GM18951 (cell line): ENCODE measurements at regions not wholly inside any gene's neighbourhood (a gene's known extent, or its start where the extent isn't known, plus 50 kb on each side); places are given as distances from the start of the nearest gene placed in this dataset.

ENCODE experiments used
- POLR2A ChIP-seq: IDR thresholded peaks from 4 replicates; pipeline ENCODE4 v1.6.1; 2011; ENCODE audit warnings: mild to moderate bottlenecking; ENCODE audit not compliant: insufficient read length, insufficient read depth; ENCODE audit errors: extremely low read depth
- in situ Hi-C: fragments of 300-500 bp; cut with MboI; formaldehyde crosslinking; loops from one replicate; pipeline ENCODE4 v1.12.0; 2022; ENCODE audit warnings: low sequenced_read_pairs, mixed read lengths, inconsistent platforms; ENCODE audit not compliant: unreplicated experiment

DNA sequence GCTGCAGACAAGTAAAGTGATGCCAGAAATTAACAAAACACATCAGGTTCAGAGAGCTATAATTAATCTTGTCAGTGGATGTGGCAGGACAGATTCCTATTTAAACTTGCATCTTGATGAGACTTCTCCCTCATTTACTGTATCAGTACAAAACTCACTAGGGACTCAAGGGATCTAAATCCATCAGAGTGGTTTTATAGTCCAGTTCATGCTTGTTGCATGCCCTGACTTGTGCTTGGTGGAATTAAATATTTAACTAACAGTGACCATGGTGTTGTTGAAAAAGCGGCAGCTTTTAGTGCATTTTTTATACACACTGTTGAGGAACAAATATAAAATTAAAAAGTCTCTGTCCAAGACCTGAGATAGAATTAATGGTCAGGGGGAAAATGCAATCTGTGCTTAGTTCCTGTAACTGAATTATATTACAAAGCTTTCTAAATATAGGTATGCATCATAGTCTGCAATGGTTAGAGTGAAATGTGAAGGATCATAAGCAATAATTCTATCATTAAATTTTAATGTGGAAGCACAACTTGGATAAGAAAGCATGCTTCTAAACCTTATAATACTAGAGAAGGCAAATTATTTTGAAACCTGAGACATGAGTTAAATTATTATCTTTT lies 1475.5 kb upstream of the TENM4 start:
- in situ Hi-C loops: no loop called here
- TF ChIP-seq POLR2A: no peak

DNA sequence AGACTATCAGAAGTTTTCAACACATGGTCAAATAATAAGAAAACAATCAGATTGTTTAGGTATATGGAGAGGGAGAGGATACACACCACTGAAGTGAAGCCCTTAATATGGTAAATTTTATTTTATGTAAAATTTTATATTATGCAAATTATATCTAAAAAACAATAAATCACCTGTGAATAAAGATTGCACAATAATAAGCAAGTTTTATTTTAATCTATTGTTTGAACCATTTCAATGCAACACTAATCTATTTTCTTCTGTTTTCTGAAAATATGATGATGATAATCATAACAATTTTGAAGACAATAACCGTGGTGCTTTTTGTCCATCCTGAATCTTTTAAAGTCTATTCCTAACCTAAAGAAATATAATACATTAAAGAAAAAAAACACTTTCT lies 1473.5 kb upstream of the TENM4 start:
- in situ Hi-C loops: no loop called here

DNA sequence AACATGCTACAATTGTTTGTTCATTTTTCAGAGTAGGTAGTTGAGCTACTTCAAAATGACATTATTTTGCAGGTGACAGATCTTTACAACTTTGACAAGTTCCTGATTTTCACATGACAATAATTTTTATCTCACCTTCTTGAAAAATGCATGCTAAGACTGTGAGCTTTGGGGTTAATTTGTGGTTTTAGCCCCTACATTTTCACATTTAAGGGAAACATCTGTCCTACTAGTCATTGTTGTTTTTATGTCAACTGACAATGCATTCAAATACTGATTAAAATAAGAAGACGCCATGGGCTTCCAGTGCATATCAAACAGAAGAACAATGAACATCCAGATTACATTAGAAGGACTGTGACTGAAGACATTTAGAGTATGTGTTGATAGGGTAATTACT lies 1470.8 kb upstream of the TENM4 start:
- TF ChIP-seq POLR2A: no peak
- in situ Hi-C loops: no loop called here

More for the DNA sequence above, 1473.5 kb upstream of the TENM4 start:
- TF ChIP-seq POLR2A: no peak

DNA sequence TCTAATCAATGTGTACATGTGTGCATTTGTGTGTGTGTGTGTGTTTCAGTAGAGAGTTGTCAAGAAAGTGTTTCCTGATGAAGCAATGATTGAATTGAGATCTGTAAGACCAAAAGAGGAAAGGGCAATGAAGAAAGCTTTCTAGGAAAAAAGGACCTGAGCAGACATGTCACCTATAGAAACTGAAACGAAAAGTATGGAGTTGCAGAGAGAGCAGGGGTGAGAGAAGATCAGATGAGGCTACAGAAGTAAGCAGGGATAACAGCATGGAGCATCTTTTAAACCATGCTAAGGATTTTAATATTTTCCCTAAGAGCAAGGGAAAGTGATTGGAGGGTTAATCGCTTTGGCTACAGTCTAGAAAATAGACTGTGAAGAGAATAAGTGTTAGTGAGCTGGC lies 1459.4 kb upstream of the TENM4 start:
- TF ChIP-seq POLR2A: no peak
- in situ Hi-C loops: no loop called here

DNA sequence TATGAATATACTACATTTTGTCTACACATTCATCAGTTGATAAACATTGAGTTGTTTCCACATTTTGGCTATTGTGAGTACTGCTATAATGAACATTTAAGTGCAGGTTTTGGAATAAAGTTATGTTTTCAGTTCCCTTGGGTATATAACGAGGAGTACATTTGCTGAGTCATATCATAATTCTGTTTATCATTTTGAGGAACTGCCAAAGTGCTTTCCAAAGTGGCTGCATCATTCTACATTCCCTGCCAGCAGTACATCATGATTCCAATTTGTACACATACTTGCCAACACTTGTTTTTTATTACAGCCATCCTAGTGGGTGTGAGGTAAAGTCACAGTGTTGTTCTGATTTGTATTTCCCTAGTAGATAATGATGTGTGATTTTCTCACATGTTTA lies 1458.6 kb upstream of the TENM4 start:
- TF ChIP-seq POLR2A: no peak
- in situ Hi-C loops: no loop called here

DNA sequence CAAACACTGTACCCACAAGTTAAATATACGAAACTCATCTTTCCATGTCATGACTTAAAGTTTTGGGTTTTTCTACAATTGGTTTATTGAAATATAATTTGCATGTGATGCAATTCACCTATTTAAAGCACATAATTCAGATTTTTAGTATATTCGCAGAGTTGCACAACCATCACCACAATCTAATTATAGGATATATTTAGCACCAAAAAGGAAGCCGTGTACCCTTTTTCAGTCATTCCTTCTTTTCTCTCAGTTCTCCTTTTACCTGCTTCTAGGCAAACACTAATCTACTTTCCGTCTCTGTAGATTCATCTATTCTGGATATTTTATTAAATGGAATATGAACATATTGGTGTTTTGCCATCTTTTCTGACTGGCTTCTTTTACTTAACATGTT lies 1458.1 kb upstream of the TENM4 start:
- in situ Hi-C loops: no loop called here

DNA sequence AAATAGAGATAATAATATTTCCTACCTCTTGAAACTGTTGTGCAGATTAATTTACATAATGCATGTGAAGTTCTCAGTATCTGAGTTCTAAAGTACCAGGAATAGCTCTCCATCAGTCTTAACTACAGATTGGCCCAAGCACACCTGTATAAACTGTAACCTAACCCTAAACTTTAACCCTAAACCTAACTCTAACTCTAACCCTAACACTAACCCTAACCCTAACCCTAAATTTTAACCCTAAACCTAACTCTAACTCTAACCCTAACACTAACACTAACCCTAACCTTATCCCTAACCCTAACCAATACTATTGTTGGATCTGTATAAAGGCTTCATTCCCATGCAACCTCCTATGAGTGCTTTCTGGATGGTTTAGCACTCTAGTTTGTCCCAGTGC lies 1445.9 kb upstream of the TENM4 start:
- in situ Hi-C loops: no loop called here

More for the DNA sequence above, 1458.1 kb upstream of the TENM4 start:
- TF ChIP-seq POLR2A: no peak

DNA sequence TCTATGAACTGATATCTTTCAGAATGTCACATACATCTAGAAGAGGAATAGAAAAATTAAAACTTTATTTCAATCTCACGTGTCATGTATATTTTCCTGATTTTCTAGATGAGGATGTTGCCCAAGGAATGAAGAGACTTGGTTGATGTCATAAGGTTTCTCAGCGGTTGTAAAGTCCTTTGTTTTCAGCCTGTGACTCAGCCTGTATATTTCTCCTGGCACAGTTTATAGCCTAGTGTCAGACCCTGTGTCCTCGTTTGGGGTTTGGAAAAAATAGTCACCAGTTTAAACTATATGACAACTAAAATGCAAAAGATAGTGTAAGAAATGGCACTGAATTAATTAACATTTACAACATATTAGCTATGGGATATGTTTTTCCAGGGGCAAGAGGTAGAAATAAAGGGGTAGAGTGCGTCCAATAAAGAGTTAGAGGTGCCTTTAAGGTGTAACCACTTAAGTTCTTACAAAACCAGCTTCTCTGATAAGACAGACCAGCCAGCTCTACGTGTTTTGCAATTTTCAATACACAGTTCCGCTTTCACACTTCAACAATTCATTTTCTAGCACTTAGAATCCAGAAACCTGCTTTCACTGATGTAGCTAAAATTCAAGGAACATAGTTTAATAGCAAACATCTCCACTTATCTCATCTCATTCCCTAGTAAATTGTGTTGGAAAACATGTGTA lies 1432.6 kb upstream of the TENM4 start:
- in situ Hi-C loops: no loop called here
- TF ChIP-seq POLR2A: no peak

More for the DNA sequence above, 1445.9 kb upstream of the TENM4 start:
- no peak for TF ChIP-seq POLR2A

DNA sequence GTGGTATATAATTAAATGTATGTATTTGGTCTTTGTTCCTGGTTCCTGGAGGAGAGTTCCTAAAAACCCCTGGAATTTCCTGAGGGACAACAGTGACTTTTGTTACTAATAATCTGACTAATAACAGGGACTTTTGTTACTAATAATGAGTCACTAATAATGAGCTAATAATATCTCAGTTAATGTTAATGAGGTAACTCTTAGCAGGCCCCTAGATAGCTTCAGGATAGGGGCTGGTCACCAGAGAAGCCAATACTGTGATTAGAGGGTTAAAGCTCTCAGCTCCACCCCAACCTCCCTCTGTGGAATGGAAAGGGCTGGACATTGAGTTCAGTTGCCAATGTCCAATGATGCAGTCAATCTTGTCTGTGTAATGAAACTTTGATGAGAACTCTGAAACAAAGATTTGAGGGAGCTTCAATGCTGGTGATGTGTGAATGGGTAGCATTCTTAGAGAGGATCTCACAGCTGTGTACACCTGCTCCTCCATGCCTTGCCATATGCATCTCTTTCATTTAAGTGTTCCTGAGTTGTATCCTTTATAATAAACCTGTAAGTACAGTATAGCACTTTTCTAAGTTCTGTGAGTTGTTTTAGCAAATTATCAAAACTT lies 1431.4 kb upstream of the TENM4 start:
- in situ Hi-C loops: no loop called here
- no peak for TF ChIP-seq POLR2A

DNA sequence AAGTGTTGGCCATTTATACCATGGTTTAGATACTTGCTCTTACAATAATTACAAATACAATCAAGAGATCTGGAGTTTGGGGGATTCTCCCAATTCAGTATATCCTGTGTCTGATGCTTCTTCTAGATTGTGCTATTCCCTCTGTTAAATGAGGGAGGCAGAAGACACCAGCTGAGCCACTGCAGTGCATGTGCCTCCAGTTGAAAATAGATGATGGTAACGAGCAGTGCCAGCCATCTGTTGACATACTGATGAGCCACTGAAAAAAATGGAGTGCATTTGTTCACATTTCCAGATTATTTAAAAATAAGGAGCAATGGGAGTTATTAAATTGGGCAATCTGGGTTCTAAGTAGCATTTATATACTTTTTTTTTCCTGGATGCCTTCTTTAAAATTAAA lies 1428.0 kb upstream of the TENM4 start:
- in situ Hi-C loops: no loop called here
- no peak for TF ChIP-seq POLR2A

DNA sequence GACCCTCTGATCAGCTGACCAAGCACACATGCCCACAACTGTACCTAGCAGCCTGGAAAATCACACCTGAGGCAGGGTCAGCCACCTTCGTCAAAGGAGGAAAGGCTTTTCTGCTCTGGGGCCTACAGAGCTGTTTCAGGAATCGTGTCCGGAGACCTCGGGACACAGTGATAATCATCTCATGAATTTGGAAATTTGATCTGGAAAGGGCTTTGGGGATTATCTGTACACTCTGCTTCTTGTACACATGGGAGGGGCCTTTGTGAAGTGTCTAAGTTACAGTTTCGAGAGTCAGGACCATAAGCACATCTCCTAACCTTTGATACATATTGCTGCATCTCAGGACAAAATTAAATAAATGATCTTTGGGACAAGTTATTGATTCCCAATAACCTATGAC lies 1421.2 kb upstream of the TENM4 start:
- in situ Hi-C loops: no loop called here
- no peak for TF ChIP-seq POLR2A

DNA sequence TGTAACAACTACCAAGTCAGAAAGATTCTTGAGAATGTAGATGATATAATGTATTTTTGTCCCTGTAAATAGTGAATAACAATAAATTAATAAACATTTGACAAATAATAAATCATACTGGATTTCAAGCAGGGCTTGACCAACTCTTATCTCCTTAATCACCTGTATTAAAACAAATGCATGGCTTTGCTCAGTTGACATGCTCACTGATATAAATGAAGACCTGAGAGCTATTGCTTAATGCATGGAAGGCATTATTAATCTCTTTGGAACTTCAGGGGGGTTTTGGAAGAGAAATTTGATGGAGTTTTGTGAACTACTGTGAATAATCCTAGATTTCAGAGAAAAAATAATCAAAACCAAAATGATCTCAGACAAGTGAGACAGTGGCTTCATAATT lies 1420.4 kb upstream of the TENM4 start:
- in situ Hi-C loops: no loop called here
- no peak for TF ChIP-seq POLR2A

DNA sequence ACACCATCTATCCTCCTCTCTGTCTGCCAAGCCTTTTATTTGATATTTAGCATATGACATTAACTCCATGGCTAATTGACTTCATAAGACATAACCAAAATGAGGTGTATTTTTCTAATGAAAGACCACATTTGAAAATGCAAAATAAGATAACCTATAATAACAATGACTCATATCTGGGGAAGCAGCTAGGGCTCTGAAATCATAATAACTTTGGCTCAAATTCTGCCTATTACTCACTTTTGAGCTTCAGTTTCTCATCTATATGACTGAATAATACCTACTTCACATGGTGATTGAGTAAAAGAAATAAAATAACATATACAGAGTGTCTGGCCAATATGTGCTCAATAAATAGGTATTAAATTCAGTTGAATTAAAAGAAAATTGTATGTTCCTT lies 1419.8 kb upstream of the TENM4 start:
- in situ Hi-C loops: no loop called here

DNA sequence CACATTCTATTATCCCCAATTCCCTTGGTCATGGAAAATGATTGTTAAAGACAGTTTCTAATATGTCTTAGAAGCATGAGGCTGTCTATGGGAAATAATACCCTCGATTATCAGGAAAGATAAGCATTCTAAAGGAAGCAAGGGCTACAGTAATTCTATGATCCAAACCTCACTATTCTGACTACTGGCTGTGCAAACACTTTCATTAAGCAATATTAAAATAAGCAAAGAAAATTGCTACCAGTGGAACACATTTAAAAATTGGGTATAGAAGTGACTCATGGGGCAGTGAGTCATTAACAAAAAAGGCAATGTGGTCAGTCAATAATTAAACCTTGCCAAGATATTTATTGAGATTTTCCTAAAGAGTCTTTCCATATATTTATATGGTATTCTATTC lies 1415.2 kb upstream of the TENM4 start:
- in situ Hi-C loops: no loop called here
- no peak for TF ChIP-seq POLR2A

More for the DNA sequence above, 1419.8 kb upstream of the TENM4 start:
- TF ChIP-seq POLR2A: no peak
